SJSA1 (cell line): ENCODE measurements at regions not wholly inside any gene's neighbourhood (a gene's known extent, or its start where the extent isn't known, plus 50 kb on each side); places are given as distances from the start of the nearest gene placed in this dataset.

Source experiments
- DNase-seq, 2 experiments: peaks; one replicate each; pipeline ENCODE4 v3.0.0-alpha.2; 2015 to 2020; ENCODE audit warnings: low spot score in 2 of 2, low read depth in 1 of 2
- H3K27ac ChIP-seq: fragments of 250-450 bp; sonication (Bioruptor Pico); 2 replicates; pipeline ENCODE4 v1.5.1; 2020; ENCODE audit warnings: mild to moderate bottlenecking, moderate library complexity
- H3K27me3 ChIP-seq: fragments of 250-450 bp; sonication (Bioruptor Pico); replicated peaks from 2 replicates; pipeline ENCODE4 v1.5.1; 2020; ENCODE audit warnings: mild to moderate bottlenecking, moderate library complexity
- H3K36me3 ChIP-seq: fragments of 250-450 bp; sonication (Bioruptor Pico); 2 replicates; pipeline ENCODE4 v1.5.1; 2020; ENCODE audit warnings: mild to moderate bottlenecking
- H3K4me1 ChIP-seq: fragments of 250-450 bp; sonication (Bioruptor Pico); replicated peaks from 2 replicates; pipeline ENCODE4 v1.6.1; 2021; ENCODE audit warnings: mild to moderate bottlenecking
- H3K4me3 ChIP-seq: fragments of 250-450 bp; sonication (Bioruptor Pico); 2 replicates; pipeline ENCODE4 v1.5.1; 2020; ENCODE audit warnings: mild to moderate bottlenecking
- H3K9me3 ChIP-seq: fragments of 250-450 bp; sonication (Bioruptor Pico); replicated peaks from 2 replicates; pipeline ENCODE4 v1.5.1; 2020; ENCODE audit warnings: mild to moderate bottlenecking

DNA sequence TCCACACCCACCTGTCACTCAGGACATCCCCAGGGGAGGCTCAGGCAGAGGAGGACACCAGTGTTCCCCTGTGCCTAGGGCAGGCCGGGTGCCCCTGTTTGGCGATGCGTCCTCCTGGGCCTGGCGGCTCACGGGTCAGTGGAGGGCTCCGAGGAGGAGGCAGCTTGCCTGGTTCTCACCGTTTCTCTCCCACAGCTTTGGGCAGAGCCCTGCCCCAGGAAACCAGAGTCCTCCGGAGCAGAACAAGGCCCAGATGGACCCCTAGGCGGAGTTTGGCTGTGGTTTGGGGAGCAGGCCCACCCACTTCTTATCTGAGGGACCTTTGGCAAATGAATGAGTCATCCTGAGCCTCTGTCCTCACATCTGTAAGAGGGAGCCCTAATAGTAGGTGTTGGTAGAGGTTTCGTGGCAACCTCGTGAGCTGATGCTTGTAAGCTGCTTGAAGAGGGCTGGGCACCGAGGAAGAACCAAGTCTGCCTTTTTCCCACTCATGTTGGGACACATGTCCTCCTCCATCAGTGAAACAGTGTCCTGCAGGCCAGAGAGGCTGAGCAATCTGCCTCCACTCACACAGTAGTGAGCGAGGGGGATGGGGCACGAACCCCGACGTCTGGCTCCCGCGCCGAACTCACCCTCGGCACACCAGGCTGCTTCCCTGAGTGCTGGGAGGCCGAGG lies 247.0 kb upstream of the CIBAR2 start:
- no peak overlapping the region for H3K4me3 ChIP-seq
- H3K9me3 ChIP-seq = no peaks in the 10 kb centered on the region
- no peak for DNase-seq
- H3K27ac ChIP-seq = no peak overlapping the region
- H3K27me3 ChIP-seq = no peaks in the 10 kb centered on the region
- H3K4me1 ChIP-seq = peaks cover 62% of the 10 kb centered on the region
- H3K36me3 ChIP-seq = peaks cover 19% of the 10 kb centered on the region

GRCh38 chr16:85360323-85361277 lies 248.3 kb upstream of the CIBAR2 start:
- no peak overlapping the region for H3K4me3 ChIP-seq
- peaks cover 19% of the 10 kb centered on the region for H3K36me3 ChIP-seq
- peaks cover 63% of the 10 kb centered on the region for H3K4me1 ChIP-seq
- 0 out of 2 replicates have a peak overlapping the region, but pooled peaks have one; percentile 29 for H3K27ac ChIP-seq
- H3K9me3 ChIP-seq = no peaks in the 10 kb centered on the region
- no peaks in the 10 kb centered on the region for H3K27me3 ChIP-seq
- peak; percentile 62 to 65 for DNase-seq

DNA sequence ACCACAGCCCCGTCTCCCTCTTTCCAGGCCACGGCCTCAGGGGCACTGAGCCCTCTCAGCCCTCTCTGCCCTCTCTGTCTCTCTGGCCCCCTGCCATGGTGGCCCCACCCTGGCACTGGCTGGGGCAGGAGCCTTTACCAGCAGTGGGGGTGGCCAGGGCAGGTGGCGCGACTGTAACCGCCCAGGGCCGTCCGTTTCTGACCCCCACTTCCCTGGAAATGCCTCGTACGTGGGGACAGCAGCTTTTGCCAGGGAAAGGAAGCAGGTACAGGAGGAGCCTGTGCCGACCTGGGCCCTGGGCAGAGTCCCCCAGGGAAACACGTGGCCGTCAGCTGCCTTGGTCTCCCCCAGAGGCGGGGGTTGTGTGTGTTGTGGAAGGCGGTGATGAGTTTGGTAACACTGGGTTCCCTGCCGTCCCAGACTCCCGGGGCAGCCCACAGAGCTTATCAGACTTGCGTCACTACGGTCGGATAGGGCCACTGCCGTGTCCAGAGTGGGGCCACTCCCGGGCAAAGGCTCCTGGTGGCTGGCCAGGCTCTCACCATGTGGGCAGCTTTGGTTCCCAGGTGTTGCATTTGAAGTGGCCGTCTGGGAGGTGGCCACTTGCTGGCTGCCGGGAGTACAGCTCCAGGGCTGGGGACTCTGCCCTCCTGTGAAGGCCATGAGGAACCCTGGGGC lies 249.3 kb upstream of the CIBAR2 start:
- Histone ChIP-seq H3K4me1 (peaks cover 69% of the 10 kb centered on the region), H3K4me3 (no peak overlapping the region), H3K27ac (peak overlapping the region; percentile 52), H3K27me3 (no peaks in the 10 kb centered on the region), H3K9me3 (no peaks in the 10 kb centered on the region), H3K36me3 (peaks cover 19% of the 10 kb centered on the region)
- DNase-seq = peak in 1 of 2 experiments; percentile 54

DNA sequence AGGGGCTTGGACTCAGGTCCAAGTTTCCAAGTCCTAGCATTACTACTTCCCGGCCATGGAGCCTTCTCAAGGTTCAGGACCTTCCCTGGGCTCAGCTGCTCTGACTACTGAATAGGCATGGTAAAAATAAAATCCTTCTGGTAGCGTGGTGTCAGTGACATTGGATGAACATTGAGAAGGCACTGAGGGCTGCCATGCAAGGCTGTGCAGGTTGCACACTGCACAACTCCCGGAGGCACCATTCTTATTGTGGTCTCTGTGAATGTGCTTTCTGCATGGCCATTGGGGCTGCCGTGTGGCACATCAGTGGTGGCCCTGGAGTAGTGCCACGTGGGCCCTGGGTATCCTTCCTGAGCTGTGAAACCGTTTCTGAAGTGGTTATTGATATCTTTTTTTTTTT lies 250.2 kb upstream of the CIBAR2 start:
- no peak for DNase-seq
- no peaks in the 10 kb centered on the region for H3K27me3 ChIP-seq
- H3K9me3 ChIP-seq = no peaks in the 10 kb centered on the region
- H3K36me3 ChIP-seq = peaks cover 19% of the 10 kb centered on the region
- H3K27ac ChIP-seq = no peak overlapping the region
- no peak overlapping the region for H3K4me3 ChIP-seq
- peaks cover 69% of the 10 kb centered on the region for H3K4me1 ChIP-seq

- H3K36me3 ChIP-seq = peaks cover 11% of the 10 kb centered on the region
- peak overlapping the region; percentile 85 for H3K27ac ChIP-seq
- no peaks in the 10 kb centered on the region for H3K27me3 ChIP-seq
- H3K9me3 ChIP-seq = no peaks in the 10 kb centered on the region
- DNase-seq = peak in 1 of 2 experiments; percentile 47
- H3K4me1 ChIP-seq = peaks cover 69% of the 10 kb centered on the region
- no peak overlapping the region for H3K4me3 ChIP-seq
Observed at GRCh38 chr16:85363427-85363826, 249.7 kb upstream of the GSE1 start.

- peak; percentile 91 for DNase-seq
- no peaks in the 10 kb centered on the region for H3K27me3 ChIP-seq
- peak overlapping the region; percentile 85 for H3K27ac ChIP-seq
- peaks cover 8% of the 10 kb centered on the region for H3K36me3 ChIP-seq
- peaks cover 66% of the 10 kb centered on the region for H3K4me1 ChIP-seq
- no peak overlapping the region for H3K4me3 ChIP-seq
- H3K9me3 ChIP-seq = no peaks in the 10 kb centered on the region
Observed at GRCh38 chr16:85363881-85364280, 249.2 kb upstream of the GSE1 start.

DNA sequence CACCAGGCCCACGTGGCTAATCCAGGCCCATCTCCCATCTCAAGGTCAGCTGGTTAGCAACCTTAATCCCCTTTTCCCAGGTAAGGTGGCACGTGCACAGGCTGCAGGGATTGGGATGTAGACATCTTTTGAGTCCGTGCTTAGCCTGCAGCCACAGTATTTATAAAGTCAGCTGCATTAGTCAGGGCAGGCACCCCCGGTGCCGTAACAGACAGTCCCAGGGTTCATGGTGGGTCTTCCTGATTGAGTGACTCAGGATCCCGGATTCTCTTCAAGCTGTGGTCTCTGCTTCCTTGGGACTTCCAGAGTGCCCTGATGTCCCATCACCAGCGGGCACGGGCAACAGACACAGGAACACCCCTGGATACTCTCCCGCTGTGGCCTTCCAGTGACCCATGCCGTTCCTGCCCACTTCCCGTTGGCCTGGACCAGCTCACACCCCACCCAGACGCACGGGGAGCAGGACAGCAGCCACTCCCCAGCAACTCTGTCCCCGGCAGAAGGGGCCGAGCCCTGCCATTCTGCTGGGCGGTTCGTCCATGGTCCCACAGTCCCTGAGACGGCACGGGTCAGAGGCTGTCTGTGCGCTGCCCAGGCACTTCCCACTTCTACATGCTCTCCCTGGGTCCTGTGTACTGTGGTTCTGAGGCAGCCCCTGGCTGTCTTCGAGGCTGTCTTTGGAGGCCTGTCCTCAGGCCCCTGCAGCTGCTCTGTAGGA lies 248.6 kb upstream of the GSE1 start:
- H3K4me3 ChIP-seq = no peak overlapping the region
- H3K36me3 ChIP-seq = peaks cover 2% of the 10 kb centered on the region
- H3K9me3 ChIP-seq = no peaks in the 10 kb centered on the region
- peak; percentile 85 to 87 for DNase-seq
- peak overlapping the region; percentile 85 for H3K27ac ChIP-seq
- no peaks in the 10 kb centered on the region for H3K27me3 ChIP-seq
- H3K4me1 ChIP-seq = peaks cover 64% of the 10 kb centered on the region

DNA sequence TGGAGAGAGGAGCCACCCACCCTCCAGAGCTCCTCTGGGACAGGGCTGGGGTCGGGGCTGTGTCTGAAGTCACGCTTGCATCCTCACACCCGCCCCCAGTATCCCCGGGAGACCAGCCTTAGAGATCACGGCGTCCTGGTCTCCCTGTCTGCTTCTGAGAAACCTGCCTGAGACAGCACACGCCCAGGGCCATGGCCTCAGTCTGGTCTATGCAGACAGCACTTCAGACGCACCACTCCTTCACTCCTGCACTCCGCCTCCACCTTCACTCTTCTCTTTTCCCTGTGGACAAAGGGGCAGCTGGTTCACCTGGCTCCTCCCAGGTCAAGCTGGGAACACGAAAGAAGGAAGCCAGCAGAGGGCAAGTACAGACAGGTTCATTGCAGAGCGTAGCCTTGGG lies 248.0 kb upstream of the GSE1 start:
- Histone ChIP-seq H3K9me3 (no peaks in the 10 kb centered on the region), H3K27me3 (no peaks in the 10 kb centered on the region), H3K4me1 (peaks cover 66% of the 10 kb centered on the region), H3K27ac (peak overlapping the region; percentile 85), H3K4me3 (no peak overlapping the region), H3K36me3 (no peaks in the 10 kb centered on the region; the same call in 1 of the 2 replicates)
- no peak for DNase-seq

DNA sequence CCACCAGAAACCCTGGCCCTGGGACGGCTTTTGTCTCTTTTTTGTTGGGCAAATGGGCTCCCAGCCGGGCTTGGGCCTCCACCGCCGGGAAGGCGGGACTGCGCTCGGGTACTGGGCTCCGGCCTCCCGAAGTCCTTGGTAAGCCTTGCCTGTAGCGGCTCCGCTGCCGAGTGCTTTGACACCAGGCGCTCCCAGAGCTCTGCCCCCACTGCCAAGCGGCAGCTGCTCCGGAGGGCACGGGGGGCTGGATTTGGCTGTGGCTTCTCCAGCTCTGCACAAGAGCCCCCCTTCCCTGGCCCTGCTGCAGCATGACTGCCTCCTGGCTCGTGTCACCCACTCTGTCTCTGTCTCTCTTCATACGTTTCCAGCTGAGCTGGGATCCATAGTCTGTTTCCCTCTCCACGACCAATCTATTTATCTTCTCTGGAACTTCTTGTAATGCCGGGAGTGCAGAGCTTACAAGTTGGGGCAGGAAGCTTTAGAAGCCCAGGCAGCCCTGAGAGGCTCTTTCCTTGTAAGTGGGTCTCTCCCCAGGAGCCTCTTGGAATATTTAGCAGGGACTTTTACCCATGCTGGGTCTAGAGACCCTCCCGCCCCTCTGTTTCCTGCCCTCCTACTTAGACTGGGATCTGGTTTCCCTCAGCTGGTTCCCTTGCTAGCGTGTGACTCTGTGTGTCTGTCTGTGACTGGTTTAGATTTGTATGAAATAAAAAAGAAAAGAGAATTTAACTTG lies 246.9 kb upstream of the GSE1 start:
- DNase-seq = no peak
- Histone ChIP-seq H3K27ac (no peak overlapping the region), H3K4me1 (peaks cover 69% of the 10 kb centered on the region)

DNA sequence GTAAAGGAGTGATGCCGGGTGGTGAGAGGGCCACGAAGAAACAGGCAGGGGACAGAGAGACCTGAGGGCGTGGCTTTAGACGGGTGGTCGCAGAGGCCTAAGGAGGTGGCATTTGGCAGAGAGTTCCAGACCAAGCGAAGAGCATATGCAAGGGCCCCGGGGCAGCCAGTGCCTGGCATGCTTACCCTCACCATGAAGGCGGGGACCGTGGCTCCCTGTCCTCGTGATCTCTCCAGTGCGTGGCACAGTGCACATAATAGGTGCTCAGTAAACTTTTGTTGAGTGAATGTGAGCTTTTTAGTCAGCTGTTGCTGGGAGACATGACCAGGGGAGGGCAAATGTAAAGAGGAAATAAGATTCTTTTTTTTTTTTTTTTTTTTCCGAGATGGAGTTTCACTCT lies 245.6 kb upstream of the GSE1 start:
- Histone ChIP-seq H3K9me3 (no peaks in the 10 kb centered on the region), H3K4me3 (no peak overlapping the region), H3K4me1 (peaks cover 69% of the 10 kb centered on the region), H3K27ac (no peak overlapping the region), H3K27me3 (no peaks in the 10 kb centered on the region), H3K36me3 (no peaks in the 10 kb centered on the region; the same call in 1 of the 2 replicates)
- no peak for DNase-seq

More for the DNA sequence above, 246.9 kb upstream of the GSE1 start:
- Histone ChIP-seq H3K9me3 (no peaks in the 10 kb centered on the region), H3K4me3 (no peak overlapping the region), H3K27me3 (no peaks in the 10 kb centered on the region), H3K36me3 (no peaks in the 10 kb centered on the region; the same call in 1 of the 2 replicates)

GRCh38 chr16:85369060-85369459 lies 244.1 kb upstream of the GSE1 start:
- Histone ChIP-seq H3K27ac (no peak overlapping the region), H3K36me3 (no peaks in the 10 kb centered on the region)

DNA sequence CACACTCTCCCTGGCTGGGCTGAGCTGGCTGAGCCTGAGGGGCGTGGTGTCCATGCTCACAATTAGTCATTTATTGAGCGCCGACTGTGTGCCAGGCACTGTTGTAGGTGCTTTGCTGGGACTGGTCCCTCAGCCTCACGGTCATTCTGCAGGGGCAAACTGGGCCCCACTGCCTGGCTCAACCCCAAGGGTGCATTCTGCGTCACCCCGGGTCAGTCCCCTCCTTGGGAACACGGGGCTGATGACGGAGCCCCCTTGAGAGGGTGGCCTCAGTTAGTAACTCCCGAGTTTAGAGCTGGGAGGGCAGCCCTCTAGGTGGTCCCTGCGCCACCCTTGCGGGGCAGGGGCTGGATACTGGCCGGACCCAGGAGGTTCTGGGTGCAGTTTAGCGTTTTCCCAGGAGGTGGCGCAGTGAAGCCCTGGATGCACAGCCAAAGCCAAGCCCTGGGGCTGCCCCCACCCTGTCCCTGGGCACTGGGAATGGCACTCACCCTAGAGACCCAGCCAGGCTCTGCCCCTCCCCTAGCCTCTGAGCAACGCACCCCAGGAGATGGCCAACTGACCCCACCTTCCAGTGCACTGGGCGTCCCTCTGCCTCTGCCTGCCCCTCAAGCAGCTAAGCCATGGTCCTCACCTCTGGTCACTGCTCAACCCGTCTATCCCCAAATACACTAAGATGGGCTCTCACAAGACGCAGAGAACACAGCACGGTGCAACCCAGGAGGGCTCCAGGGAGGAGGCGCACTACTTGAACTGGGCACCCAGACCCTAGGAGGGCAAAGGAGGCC lies 243.2 kb upstream of the GSE1 start:
- peaks cover 58% of the 10 kb centered on the region for H3K4me1 ChIP-seq
- no peak overlapping the region for H3K27ac ChIP-seq
- peak; percentile 63 to 78 for DNase-seq

More at GRCh38 chr16:85369060-85369459, 244.1 kb upstream of the GSE1 start:
- H3K9me3 ChIP-seq = no peaks in the 10 kb centered on the region
- H3K27me3 ChIP-seq = no peaks in the 10 kb centered on the region
- H3K4me3 ChIP-seq = no peak overlapping the region
- no peak for DNase-seq
- peaks cover 67% of the 10 kb centered on the region for H3K4me1 ChIP-seq

More for the DNA sequence above, 243.2 kb upstream of the GSE1 start:
- H3K9me3 ChIP-seq = no peaks in the 10 kb centered on the region
- H3K4me3 ChIP-seq = no peak overlapping the region
- H3K36me3 ChIP-seq = no peaks in the 10 kb centered on the region
- H3K27me3 ChIP-seq = no peaks in the 10 kb centered on the region
